ENCODE measurements at regions not wholly inside any gene's neighbourhood (a gene's known extent, or its start where the extent isn't known, plus 50 kb on each side); places are given as distances from the start of the nearest gene placed in this dataset.

DNA sequence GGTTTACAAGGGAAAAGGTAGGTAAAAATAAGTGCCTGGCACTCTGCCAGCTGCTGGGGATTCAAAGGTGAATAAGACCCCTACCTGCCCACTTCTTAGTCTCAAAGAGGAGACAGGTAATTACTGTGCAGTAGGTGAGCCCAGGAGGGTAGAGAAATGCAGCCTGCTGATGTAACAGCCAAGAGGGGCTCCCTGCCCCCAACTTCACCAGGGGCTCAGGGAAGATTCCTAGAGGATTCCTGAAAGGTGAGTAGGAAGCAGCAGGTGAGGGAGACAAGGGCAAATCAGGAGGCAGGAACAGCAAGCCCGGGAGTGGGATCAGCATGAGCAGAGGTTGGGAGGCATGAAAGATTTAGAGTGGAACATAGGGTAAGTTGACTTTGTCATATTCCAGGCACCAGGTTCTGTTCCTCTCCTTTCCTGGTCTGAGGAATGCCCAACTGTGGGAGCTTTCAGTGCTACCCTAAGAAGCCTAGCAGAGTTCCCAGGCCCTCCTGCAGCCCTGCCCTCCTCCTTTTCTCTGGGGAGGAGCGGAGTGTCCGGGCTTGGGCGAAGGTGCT is 258.1 kb downstream of the LRFN2 start:
- TF ChIP-seq POLR2A (IDR thresholded peaks at IDR 0.05; ENCODE audit: low read depth, low read length) (no peak), CTCF (conservative IDR thresholded peaks at IDR 0.05; ENCODE audit: low read depth, low read length) (no peak)

Measured in IMR-90 (cell line).